OCI-LY3 (cell line): ENCODE measurements at regions not wholly inside any gene's neighbourhood (a gene's known extent, or its start where the extent isn't known, plus 50 kb on each side); places are given as distances from the start of the nearest gene placed in this dataset.

ENCODE experiments used
- CTCF ChIP-seq: fragments of 200-600, 300-600 bp; sonication (generic); IDR thresholded peaks from 2 replicates; pipeline ENCODE4 v1.5.1; 2014; ENCODE audit warnings: antibody characterized with exemption, low read length, low read depth
- EZH2phosphoT487 ChIP-seq: fragments of 200-600 bp; shearing (Covaris generic); IDR thresholded peaks from 2 replicates; pipeline ENCODE4 v1.6.1; 2018; ENCODE audit warnings: antibody characterized with exemption, mixed run types, low read depth

- TF ChIP-seq CTCF (no peak), EZH2phosphoT487 (no peak)
These were observed 54.2 kb upstream of the ETS2 start for GRCh38 chr21:38751379-38752050.
